NOMO-1 treated with DMSO at 0.1 percent for 48 hours (cell line): ENCODE measurements at regions not wholly inside any gene's neighbourhood (a gene's known extent, or its start where the extent isn't known, plus 50 kb on each side); places are given as distances from the start of the nearest gene placed in this dataset.

Experiments
- DNase-seq: peaks from one replicate; lab custom pipeline; 2025; ENCODE audit not compliant: unreplicated experiment; lab: John Stamatoyannopoulos, UW

- DNase-seq: no peak
These were observed 90.1 kb upstream of the PDE3A start for GRCh38 chr12:20278276-20278675.

- peak; percentile 54 for DNase-seq
These were observed 87.8 kb upstream of the PDE3A start for GRCh38 chr12:20280515-20280914.

GRCh38 chr12:20282401-20282800, 85.9 kb upstream of the PDE3A start:
- no peak for DNase-seq

- DNase-seq: no peak
These were observed 84.9 kb upstream of the PDE3A start for GRCh38 chr12:20283482-20283881.

GRCh38 chr12:20289520-20289919, 78.8 kb upstream of the PDE3A start:
- DNase-seq: no peak

- no peak for DNase-seq
These were observed 67.9 kb upstream of the PDE3A start for GRCh38 chr12:20300457-20300856.

GRCh38 chr12:20305470-20305869, 62.9 kb upstream of the PDE3A start:
- peak; percentile 10 for DNase-seq

- no peak for DNase-seq
These were observed 58.7 kb upstream of the PDE3A start for GRCh38 chr12:20309504-20310148.

- DNase-seq: no peak
These were observed 54.0 kb upstream of the PDE3A start for GRCh38 chr12:20314328-20314727.

- DNase-seq: no peak
These were observed 50.8 kb upstream of the PDE3A start for GRCh38 chr12:20317554-20317953.
